ENCODE measurements at regions not wholly inside any gene's neighbourhood (a gene's known extent, or its start where the extent isn't known, plus 50 kb on each side); places are given as distances from the start of the nearest gene placed in this dataset.

DNA sequence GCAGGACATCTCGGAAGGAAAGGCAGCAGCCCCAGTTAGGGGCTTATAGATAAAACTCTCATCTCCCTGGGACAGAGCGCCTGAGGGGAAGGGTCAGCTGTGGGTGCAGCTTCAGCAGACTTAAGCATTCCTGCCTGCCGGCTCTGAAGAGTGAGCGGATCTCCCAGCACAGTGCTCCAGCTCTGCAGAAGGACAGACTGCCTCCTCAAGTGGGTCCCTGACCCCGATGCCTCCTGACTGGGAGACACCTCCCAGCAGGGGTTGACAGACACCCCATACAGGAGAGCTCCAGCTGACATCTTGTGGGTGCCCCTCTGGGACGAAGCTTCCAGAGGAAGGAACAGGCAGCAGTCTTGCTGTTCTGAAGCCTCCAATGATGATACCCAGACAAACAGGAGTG, 117.1 kb upstream of the POT1 start:
- H3K36me3 ChIP-seq (ENCODE audit: insufficient read depth in 1 of 2, low read depth in 1 of 2): no peaks in the 10 kb centered on the region
- TF ChIP-seq, protein P1, sequence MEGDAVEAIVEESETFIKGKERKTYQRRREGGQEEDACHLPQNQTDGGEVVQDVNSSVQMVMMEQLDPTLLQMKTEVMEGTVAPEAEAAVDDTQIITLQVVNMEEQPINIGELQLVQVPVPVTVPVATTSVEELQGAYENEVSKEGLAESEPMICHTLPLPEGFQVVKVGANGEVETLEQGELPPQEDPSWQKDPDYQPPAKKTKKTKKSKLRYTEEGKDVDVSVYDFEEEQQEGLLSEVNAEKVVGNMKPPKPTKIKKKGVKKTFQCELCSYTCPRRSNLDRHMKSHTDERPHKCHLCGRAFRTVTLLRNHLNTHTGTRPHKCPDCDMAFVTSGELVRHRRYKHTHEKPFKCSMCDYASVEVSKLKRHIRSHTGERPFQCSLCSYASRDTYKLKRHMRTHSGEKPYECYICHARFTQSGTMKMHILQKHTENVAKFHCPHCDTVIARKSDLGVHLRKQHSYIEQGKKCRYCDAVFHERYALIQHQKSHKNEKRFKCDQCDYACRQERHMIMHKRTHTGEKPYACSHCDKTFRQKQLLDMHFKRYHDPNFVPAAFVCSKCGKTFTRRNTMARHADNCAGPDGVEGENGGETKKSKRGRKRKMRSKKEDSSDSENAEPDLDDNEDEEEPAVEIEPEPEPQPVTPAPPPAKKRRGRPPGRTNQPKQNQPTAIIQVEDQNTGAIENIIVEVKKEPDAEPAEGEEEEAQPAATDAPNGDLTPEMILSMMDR (IDR thresholded peaks at IDR 0.05): no peak
- no peak for ATAC-seq
- no peak for DNase-seq
- H3K9me3 ChIP-seq: no peaks in the 10 kb centered on the region
- WGBS, 3 donors: 86 to 88% (median 87%) methylated on average over 6 of the region's 6 CpGs
- H3K27me3 ChIP-seq (ENCODE audit: insufficient read depth in 3 of 3, low read length in 2 of 3): no peaks in the 10 kb centered on the region
- intact Hi-C loops (cut with DNase I): no loop called here
- H3K4me1 ChIP-seq: no peaks in the 10 kb centered on the region
- H3K27ac ChIP-seq: no peak overlapping the region
- H3K4me3 ChIP-seq: no peak overlapping the region

DNA sequence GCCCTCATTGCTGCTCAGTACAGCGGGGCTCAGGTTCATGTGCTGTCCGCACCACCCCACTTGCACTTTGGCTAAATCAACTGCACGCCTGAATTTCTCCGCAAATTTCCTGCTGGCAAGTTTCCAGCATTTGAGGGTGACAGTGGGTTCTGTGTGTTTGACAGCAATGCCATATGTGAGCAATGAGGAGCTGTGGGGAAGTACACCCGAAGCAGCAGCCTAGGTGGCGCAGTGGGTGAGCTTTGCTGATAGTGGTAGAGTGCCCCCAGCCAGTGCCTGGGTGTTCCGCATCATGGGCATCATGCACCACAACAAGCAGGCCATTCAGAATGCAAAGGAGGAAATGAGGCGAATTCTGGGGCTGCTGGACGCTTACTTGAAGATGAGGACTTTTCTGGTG, 103.9 kb upstream of the POT1 start:
- WGBS, 3 donors: 61 to 75% (median 68%) methylated on average over 9 of the region's 9 CpGs
- Histone ChIP-seq H3K27me3 (ENCODE audit: insufficient read depth in 3 of 3, low read length in 2 of 3) (no peaks in the 10 kb centered on the region), H3K9me3 (no peaks in the 10 kb centered on the region), H3K27ac (no peak overlapping the region), H3K36me3 (ENCODE audit: insufficient read depth in 1 of 2, low read depth in 1 of 2) (no peaks in the 10 kb centered on the region), H3K4me3 (no peak overlapping the region), H3K4me1 (no peaks in the 10 kb centered on the region)
- ATAC-seq: no peak
- DNase-seq: no peak
- TF ChIP-seq, protein P1 (IDR thresholded peaks at IDR 0.05): no peak
- intact Hi-C loops (cut with DNase I): no loop called here

DNA sequence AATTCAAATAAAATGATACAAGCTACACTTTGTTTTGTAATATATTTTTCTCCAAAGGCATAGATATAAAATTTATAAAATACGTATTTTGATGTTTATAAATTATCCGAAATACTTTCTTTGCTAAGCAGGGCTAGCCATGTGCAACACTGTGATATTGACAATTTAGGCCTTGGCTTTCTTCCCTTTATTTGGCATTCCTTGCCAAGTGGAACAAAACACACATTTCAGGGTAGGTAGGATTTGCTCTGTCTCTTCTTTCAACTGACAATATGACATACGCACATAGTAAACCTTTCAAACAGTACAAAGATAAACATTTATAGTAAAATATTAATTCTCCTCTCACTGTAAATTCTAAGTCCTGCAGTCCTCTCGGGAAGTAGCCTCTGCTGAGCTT, 103.3 kb upstream of the POT1 start:
- Histone ChIP-seq H3K27me3 (ENCODE audit: insufficient read depth in 3 of 3, low read length in 2 of 3) (no peaks in the 10 kb centered on the region), H3K27ac (no peak overlapping the region), H3K4me1 (no peaks in the 10 kb centered on the region), H3K36me3 (ENCODE audit: insufficient read depth in 1 of 2, low read depth in 1 of 2) (no peaks in the 10 kb centered on the region), H3K9me3 (no peaks in the 10 kb centered on the region), H3K4me3 (no peak overlapping the region)
- TF ChIP-seq, protein P1 (IDR thresholded peaks at IDR 0.05): no peak
- intact Hi-C loops (cut with DNase I): no loop called here
- ATAC-seq (no peak), DNase-seq (no peak)
- WGBS, 3 donors: 54 to 73% (median 59%) methylated on average over 4 of the region's 4 CpGs

DNA sequence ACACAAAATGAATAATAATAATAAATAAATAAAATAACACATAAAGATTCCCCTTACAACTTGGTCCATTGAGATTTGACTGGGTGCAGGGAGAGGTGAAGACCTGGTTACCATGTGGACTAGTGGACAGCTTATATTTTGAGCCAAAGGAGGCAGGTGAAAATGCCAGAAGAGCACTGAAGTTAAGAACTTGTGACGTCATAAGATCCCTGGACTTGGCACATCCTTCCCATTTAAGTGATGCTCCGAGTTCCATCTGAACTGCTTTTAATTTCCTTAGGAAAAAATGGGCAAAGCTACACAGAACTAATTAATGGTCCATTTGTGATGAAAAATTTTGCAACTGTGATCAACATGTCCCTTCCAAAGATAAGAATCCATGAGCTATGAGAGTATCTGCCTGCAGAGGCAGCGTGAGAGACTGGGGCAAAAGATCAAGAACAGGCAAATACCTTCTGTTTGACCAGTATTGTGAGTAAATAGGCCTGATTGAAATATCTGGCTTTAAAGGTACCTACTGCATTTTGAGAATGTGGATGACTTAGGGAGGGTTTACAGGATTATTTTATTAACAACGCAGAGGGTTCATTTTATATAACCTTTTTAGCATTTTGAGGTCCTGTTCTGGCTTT, 101.2 kb upstream of the POT1 start:
- WGBS, 3 donors: 79 to 84% (median 79%) methylated on average over 4 of the region's 4 CpGs

More for the DNA sequence above, 101.2 kb upstream of the POT1 start:
- DNase-seq: no peak
- no peak overlapping the region for H3K4me3 ChIP-seq
- no peaks in the 10 kb centered on the region for H3K4me1 ChIP-seq
- H3K36me3 ChIP-seq (ENCODE audit: insufficient read depth in 1 of 2, low read depth in 1 of 2): no peaks in the 10 kb centered on the region
- no peak overlapping the region for H3K27ac ChIP-seq
- intact Hi-C loops (cut with DNase I): no loop called here
- H3K9me3 ChIP-seq: no peaks in the 10 kb centered on the region
- TF ChIP-seq, protein P1 (IDR thresholded peaks at IDR 0.05): no peak
- H3K27me3 ChIP-seq (ENCODE audit: insufficient read depth in 3 of 3, low read length in 2 of 3): no peaks in the 10 kb centered on the region
- no peak for ATAC-seq
